NCI-H1105 treated with DMSO at 0.1 percent for 48 hours (cell line): ENCODE measurements at regions not wholly inside any gene's neighbourhood (a gene's known extent, or its start where the extent isn't known, plus 50 kb on each side); places are given as distances from the start of the nearest gene placed in this dataset.

ENCODE experiments used
- DNase-seq: peaks from one replicate; lab custom pipeline; 2025; lab: John Stamatoyannopoulos, UW

DNA sequence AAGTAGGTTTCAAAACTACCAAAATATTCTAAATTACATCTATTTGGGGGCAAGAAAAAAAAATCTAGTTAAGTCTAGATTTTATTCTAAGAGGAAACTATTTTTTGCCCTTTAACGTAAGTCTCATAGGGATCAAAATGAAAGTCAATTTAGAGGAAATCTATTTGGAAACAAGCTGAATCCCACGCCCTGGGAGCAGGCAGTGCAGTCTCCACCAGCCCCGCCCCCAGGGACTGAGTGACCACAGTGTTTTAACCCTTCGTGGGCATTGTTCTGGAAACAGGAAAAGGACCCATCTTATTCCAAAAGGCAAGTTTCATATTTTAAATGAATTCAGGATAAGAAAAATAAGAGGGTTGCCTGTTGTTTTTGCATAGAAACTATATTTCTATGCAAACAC lies 209.7 kb downstream of the SPRY2 start:
- no peak for DNase-seq

DNA sequence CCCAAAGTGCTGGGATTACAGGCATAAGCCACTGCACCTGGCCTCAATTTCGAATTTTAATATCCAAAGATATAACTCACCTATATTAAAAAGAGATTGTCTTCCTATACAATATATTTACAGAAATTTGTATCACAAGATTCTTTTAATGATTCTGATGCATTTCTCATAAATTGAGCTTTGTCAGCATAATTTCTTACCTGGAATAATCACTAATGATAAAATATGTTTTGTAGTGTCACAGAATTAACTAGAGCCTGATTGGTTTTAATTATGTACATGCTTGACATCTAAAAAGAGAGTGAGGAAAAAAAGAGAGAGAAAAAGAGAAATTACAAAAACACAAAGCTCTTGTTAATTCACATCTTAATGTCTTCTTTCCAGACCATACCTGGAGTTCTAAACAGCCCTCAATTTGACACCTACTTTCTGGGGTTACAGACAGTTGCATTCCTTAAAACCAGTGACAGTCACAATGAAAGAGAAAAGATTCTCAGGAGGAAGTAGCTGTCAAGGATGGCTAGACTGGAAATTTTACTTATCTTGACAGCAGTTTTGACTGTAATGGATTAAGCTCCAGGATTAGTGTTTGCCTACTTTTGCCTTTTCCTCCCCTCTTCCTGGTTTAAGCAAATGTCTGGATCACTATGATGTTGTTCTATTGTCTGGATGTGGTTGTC lies 214.4 kb downstream of the SPRY2 start:
- DNase-seq, result no peak

DNA sequence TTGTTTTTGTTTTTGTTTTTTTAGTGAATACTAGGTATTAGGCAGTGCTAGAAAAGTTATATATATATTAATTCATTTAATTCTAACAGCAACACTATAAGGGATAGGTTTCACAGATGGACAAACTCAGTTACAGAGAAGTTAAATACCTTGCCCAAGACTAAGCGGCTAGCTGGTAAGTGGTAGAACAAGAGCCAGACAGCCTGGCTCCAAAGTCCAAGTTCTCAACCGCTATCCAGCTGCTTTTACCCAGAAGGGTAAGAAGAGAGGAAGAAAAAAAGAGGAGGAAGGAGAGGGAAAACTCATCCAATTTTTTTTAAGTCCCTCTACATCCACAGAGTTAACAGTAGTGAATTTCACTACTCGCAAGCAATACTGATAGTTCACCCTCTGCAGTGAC lies 217.0 kb downstream of the SPRY2 start:
- no peak for DNase-seq

DNA sequence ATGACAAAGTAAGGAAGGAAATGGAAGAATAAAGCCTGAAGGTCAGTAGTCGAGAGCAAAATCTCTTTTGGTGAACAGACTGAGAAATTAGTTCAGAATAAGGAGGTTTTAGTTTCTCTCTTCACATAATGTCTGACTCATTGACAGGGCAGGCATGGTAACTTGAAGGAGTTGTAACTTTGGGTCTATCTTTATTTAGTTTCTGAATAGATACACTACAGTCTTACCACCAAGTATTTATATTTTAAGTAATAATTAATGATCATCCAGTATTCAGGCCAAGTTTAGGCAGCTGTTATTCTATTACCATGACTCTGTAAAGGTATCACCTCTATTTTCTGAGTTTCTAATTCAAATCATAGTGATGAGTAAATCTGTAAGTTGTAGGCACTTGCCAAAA lies 219.9 kb downstream of the SPRY2 start:
- no peak for DNase-seq

DNA sequence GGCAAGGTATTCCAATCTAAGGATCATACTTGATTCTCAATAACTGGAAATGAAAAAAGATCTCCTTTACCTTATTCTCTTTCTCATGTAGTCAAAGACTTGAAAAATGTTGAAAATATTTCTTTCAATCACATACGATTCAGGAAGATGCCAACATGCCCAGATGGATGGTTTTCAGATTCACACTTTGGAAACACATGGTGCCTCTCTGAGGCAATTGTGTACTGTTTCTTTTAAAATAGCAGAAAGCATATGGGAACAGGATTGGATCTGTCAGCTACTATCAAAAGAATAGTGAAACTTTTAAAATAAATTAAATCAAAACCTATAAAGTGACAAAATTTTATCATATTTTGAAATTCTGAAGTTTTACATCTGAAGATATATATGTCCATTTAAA lies 222.4 kb downstream of the SPRY2 start:
- no peak for DNase-seq

DNA sequence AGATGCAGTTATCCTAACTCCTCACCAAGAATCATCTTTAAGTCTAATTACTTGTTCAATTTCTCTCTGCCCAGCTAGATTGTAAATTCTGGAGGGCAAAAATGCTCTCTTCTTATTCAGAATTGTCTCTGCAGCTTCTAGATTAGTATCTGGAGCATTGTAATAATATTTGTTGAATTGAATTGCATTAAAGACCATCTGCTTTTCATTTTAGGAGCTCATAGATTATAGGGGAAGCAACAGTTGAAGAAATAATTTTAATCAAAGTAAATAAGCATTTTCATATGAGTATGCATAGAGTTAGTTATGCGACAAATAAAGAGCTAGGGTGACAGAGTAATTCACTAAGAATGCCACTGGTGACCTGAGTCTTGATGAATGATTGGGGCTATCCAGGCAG lies 222.8 kb downstream of the SPRY2 start:
- DNase-seq, result no peak

DNA sequence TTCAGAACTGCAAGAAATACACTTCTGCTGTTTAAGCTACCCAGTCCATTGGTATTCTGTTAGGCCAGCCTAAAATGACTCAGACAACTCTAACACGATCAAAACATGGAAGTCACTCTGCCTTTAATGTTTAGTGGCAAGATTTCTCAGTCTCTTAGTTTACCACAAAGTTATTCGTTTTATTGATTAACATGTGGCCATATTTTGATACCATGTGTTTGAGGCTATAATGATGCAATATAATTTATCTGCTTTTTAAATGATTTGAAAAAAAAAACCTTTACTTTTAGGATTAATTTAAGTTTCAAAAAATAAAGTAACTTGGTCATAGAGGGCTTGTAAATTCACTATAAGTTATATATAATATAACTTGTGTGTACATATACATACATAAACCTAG lies 223.4 kb downstream of the SPRY2 start:
- DNase-seq, result no peak

DNA sequence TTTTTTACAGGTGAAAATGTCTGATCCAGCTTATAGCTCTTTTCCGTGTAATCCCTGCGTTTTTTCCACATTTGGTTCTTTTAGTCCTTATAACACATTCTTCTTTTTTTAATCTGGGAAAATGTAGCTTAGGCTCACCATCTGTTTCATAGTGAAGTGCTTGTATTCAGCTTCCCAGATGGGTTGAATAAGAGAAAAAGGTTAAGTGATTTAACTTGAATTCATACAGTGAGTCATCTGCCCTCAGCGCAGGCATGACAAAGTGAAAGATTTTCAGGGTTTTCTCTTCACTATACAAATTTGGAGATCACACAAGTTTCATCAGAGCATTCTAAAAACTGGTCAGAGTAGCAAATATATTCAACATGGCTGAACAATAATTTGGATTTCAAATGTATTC lies 224.8 kb downstream of the SPRY2 start:
- DNase-seq, result no peak

DNA sequence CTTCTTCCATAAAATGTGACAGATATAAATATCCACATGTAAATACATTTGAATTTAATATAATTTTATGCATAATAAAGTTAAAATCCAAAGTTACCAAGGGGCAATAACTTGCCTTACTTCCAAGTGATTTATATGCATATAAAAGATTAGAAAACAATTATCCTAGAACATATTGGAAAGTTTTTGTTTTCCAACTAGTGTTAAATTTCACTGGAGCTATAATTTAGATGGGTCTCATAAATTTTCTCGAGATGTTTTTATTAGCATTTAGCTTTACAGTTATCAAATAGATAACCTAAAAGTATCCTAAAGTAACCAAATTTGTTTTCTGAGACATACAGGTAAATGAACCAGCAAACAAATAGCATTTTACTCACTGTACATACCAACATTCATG lies 225.3 kb downstream of the SPRY2 start:
- no peak for DNase-seq

DNA sequence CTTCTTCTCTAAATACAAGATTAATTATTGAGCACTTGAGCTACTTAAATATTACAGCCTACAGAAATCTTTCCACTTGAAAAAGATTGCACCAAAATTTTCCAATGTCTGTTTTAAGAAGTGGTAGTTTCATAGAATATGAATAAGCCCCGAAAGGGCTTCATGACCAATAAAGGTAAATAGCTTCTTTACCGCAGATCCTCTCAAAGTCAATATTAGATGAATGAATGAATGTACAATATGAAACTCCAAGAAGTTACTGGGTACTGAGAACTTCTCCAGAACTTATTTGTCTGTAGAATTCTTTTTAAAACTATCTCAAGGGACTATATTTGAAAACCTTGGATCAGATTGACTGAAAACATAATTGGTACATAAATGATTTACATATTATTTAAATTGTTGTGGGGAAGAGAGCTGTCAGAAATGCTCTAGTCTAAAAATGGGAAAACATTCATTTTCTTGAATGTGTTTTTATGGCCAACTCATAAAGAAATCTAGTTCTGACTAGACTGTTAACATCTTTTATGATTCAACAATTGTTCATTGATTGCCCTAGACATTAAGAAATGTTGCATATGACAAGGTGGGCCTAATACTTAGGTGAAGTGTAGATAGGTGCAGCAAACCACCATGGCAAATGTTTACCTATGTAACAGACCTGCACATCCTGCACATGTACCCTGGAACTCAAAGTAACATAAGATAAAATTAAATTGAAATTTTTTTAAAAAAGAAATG lies 227.0 kb downstream of the SPRY2 start:
- no peak for DNase-seq

DNA sequence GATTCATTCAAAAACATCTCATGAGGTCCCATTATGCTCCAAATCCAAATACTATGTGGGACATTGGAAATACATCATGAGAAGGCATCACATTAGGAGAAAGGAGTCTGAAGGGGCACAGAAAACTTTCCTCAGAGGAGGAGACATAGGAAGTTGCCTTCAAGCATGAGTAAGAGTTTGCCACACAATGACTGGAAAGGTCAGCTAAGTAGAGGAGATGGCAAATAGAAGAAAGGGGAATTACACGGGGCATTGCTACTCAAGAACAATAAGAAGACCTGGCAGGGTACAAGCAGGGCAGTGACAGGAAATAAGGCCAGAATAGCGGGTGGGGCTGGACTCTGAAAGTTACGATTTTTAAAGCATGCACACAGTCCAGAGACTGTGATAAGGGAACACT lies 231.6 kb downstream of the SPRY2 start:
- DNase-seq, result no peak

DNA sequence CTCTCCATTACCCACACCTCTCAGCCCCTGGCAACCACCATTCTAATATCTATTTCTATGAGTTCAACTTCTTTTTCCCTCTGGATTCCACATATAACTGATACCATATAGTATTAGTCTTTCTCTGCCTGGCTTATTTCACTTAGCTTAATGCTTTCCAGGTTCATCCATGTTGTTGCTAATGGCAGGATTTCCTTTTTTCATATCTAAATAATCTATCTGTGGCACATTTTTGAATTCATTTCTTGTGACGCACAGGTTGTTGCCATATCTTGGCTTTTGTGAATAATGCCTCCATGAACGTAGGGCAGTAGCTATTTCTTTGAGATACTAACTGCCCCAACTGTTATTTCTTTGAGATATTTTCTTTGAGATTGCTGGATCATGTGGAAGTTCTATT lies 235.6 kb downstream of the SPRY2 start:
- no peak for DNase-seq

DNA sequence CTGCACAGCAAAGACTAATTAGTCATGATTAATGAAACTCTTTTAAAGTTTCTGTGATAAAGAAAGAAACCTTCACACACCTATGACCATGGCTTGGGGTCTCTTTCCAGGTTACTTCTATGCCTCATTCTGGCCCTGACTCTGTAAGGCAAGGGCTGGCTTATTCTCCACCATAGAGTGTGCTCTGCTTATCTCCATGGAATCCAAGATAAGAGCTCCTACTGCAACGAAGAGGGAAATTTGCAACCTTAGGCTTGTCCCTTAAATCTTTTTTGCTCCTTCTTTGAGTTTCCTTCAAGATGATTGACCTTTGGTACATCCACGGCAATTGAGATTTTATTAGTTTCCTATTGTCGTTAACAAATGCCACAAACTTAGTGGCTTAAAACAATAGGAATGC lies 239.9 kb downstream of the SPRY2 start:
- no peak for DNase-seq

DNA sequence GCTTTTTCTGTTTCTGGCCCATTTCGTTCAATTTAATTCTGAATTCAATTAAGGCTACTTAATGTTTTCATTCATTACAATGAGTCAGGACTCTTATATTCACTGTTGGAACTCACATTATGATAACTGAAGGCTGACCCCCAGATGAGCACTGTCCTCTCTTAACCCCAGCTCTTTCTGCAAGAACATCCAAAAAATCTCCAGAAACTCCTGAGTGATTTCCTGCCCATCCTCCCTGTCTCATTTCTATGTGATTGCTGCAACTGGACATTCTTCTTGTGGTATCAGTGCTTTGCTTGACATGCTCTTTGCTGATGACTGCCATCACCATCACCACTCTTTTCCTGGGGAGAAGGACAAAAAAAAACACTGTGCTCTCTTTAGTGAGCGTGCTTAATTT lies 240.3 kb downstream of the SPRY2 start:
- no peak for DNase-seq

DNA sequence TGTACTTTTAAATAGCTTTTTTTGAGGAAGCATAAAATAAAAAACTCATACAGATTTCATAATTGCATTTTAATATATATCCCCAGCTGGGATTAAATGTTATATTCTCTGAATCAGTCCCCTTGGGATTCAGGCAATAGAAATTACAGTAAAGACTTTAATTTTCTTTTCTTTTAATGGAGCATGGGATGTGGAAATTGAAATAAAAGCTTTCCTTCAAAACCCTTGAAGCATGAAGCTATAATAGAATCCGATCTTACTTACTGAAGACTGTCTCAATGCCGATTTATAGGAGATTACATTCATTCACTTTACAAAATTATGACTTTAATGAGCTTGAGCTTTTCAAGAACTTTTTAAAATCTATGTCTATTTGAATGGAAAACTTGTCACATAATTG lies 243.4 kb downstream of the SPRY2 start:
- DNase-seq, result no peak

DNA sequence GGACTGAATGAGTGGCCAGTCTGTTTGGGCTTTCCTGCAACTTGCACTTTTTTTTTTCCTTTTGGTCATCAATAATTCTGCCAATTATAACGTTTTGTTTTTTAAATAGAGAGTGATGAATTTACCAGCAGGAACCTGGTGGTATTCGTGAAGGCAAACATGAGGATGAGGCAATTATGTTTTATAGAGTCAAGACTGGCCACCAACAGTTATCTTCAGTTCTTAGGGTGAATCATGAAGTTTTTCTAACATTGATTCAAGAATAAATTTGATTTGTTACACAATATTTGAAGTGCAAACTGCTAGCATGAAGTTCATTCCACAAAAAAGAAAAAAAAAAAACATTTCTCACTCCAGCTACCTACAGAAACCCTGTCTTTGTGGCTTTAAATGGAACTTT lies 244.5 kb downstream of the SPRY2 start:
- DNase-seq, result no peak

DNA sequence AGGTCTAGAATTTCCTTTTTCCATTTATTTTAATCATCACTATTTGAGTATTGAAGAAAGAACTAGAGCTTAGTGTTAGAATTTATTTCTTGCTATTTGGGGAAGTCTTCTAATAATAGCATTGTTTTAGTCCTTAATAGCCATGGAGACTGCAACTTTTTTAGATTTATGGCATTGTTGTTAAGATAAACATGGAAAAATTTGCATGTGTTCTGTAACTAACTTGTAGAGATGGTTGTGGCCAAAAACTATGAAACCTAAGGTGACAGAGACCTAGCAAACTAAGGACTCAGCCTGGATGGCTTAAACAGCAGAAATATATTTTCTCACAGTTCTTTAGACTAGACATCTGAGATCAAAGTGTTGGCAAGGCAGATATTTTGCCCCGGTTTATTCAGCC lies 246.4 kb downstream of the SPRY2 start:
- no peak for DNase-seq

DNA sequence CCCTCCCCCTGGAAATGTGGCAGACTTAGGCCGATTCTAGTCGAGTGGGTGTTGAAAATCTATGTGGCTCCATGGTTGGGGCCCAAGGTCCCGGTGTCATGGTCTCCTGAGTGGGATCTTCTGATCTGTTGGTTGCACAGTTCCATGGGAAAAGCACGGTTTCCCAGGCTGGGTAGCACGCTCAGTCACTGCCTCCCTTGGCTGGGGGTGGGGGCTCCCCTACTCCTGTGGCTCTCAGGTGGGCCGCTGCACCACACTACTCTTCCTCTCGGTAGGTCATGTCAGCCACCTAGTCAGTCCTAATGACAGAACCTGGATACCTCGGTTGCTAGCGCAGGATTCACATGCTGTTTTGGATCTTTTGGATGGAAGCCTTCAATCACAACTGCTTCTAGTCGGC lies 247.0 kb downstream of the SPRY2 start:
- no peak for DNase-seq

DNA sequence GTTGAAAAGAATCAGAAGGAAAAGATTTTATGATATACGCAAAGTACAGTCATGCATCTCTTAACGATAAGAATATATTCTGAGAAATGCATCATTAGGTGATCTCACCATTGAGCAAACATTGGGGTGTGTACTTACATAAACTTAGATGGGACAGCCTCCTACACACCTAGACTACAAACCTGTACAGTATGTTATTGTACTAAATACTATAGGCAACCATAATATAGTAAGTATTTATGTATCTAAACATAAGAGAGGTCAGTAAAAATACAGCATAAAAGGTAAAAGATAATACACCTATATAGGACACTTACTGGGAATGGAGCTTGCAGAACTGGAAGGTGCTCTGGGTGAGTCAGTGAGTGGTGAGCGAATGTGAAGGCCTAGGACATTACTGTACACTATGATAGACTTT lies 254.6 kb downstream of the SPRY2 start:
- DNase-seq, result no peak

DNA sequence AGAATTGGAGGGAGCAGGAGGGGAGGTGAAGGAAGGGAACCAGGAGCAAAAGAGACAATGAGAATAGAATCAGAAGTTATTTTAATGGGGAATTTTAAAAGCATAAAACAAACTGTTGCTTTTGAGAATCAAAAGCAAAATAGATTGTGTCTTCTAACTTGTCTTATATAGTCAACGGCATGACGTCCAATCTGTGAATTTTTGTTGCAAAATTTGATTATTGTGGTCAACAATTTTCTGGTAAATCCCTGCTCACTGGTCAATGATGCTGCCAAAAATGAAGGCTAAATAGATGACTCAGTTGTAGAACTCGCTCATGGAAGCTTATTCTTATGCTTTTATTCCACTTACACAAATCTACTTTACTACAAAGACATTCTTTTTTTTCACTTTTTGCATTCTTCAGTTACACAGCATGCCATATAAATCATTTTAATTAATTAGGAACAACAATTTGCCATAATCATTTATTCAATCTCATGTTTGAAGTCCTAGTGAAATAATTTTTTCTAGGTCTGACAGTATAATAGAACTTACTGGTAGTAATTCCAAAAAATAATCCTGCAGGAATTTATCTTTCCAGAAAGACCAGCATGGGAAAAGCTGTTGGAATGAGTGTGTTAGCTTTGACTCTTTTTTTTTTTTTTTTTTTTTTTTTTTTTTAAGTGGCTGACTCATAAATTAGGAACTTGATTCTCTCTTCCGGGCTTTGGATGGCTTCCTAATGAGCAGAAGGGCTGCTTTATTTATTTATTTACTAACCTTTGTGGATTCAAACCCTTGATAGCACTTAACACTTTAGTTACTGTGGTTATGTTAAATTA lies 256.9 kb downstream of the SPRY2 start:
- peak; percentile 68 for DNase-seq

DNA sequence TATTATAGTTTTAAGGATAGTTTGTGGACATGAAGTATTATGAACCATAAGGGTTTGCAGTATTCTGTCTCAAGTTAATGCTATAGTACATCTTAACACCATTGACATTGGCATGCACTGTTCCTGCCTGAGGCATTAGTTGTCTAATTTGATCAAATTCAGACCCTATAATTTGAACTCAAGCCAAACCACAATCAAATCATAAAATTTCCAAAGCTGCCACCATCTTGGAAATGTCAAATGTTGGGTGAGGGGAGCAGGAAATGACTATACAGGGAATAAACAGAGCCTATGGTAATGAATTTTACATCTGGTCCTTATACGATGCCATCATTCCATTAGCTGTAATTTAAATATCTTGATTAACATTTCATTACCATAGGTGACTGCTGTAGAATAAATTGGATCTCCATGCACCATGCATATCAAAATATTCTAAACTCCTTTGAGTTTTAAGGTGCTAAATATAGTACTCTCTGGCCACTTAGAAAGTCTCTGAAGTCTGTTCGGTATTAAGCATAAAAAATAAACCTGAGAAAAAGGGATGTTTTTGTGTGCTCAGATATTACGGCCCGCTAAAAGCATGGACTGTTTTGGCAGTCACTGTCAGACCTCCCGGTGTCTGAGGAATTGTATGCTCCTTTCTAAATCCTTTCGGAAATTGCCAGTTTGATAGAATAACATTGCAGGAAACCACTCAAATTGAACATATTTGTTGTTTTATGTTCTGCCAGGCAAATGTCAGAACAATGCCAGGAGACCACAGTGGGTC lies 257.7 kb downstream of the SPRY2 start:
- no peak for DNase-seq

DNA sequence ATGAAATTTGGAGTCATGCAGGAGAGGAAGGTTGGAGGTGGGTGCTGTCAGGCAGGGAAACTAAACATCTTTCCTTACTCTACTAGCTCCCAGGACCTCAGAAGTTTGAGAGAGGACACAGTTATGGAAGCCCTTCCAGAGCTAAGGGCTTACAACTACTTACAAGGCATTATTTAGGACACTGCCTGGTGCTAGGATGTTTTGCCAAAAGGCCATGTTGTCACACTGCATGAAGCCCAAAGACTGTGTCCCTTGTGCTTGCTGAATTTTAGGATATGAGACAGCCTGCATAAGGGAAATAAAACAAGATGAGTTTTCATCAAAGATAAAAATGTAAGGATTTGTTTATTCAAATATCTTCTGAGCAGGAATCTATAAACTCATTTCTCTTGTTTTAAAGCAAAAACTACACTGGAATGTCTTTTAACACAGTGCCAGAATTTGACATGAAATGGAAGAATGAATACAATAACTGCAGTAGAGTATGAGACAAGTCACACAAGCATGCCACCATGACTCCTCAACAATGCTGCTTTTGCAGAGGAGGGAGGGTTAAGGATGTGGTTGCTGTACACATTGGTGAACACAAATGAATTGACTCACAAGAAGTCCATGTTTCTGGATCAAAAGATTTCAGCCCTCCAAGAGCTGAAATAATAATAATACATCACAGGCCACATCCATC lies 258.4 kb downstream of the SPRY2 start:
- no peak for DNase-seq
